GM12874 (cell line): ENCODE measurements at regions not wholly inside any gene's neighbourhood (a gene's known extent, or its start where the extent isn't known, plus 50 kb on each side); places are given as distances from the start of the nearest gene placed in this dataset.

Experiments used
- TF ChIP-seq, protein P1 (sequence below): IDR thresholded peaks from 2 replicates; pipeline ENCODE4 v1.5.1; 2011; ENCODE audit warnings: low read depth, mild to moderate bottlenecking, control low read depth, low read length, moderate library complexity; ENCODE audit not compliant: insufficient read depth

DNA sequence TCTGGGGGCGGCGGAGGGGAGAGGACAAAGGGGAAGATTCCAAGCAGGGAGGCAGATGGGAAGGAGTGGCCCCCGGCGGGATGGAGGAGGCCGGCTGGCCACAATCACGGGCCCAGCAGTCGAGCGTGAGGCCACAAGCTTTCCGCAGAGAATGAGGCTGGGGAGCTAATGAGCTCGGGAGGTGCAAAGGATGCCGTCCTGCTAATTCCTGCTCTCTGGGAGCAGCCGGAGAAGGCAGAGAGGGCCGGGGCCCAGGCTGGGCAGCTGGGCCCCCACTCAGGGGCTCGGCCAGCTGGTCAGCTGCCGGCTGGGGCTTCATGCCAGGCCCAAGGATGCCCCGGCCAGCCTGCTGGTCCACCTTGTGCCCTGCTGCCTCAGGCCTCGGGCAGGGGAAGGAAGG is 98.1 kb upstream of the LHX5 start:
- TF ChIP-seq, protein P1, sequence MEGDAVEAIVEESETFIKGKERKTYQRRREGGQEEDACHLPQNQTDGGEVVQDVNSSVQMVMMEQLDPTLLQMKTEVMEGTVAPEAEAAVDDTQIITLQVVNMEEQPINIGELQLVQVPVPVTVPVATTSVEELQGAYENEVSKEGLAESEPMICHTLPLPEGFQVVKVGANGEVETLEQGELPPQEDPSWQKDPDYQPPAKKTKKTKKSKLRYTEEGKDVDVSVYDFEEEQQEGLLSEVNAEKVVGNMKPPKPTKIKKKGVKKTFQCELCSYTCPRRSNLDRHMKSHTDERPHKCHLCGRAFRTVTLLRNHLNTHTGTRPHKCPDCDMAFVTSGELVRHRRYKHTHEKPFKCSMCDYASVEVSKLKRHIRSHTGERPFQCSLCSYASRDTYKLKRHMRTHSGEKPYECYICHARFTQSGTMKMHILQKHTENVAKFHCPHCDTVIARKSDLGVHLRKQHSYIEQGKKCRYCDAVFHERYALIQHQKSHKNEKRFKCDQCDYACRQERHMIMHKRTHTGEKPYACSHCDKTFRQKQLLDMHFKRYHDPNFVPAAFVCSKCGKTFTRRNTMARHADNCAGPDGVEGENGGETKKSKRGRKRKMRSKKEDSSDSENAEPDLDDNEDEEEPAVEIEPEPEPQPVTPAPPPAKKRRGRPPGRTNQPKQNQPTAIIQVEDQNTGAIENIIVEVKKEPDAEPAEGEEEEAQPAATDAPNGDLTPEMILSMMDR = no peak

DNA sequence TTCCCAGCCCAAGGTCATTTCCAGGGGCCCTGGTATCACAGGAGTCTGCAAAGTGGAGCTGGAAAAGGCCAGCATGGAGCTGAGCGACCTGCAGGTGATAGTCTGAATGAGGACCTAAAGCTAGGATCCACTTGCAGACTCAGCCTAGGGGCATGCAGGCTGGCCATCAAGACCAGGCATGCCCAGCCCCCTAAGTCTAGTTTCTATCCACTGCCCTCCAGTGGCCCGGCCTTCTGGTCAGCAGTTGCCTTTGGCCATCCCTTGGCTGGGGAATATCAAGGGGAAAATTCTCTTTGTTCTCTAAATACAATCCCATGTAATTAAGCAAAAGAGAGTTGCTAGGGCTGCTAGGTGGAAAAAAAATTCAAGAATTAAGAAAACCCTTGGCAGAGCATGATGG is 96.3 kb upstream of the LHX5 start:
- TF ChIP-seq, protein P1 = no peak

DNA sequence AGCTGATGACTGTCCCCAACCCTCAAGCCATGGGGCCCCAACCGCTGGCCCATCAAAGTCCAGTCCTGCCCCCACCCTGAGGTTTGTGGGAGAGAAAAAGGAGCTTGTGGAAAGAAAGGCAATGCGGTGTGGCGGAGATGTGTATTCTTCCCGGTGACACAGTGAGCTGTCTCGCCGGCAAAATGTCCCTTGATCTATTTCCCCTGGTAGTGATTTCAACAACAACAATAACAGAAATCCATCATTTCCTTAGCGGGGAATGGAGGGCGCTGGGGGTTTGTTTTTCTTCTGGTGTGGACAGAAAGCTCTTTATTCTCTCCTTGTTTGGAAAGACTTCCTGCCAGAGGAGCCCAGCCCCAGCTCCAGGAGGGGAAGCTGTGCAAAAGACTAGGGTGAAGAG is 93.7 kb upstream of the LHX5 start:
- TF ChIP-seq, protein P1 = no peak

DNA sequence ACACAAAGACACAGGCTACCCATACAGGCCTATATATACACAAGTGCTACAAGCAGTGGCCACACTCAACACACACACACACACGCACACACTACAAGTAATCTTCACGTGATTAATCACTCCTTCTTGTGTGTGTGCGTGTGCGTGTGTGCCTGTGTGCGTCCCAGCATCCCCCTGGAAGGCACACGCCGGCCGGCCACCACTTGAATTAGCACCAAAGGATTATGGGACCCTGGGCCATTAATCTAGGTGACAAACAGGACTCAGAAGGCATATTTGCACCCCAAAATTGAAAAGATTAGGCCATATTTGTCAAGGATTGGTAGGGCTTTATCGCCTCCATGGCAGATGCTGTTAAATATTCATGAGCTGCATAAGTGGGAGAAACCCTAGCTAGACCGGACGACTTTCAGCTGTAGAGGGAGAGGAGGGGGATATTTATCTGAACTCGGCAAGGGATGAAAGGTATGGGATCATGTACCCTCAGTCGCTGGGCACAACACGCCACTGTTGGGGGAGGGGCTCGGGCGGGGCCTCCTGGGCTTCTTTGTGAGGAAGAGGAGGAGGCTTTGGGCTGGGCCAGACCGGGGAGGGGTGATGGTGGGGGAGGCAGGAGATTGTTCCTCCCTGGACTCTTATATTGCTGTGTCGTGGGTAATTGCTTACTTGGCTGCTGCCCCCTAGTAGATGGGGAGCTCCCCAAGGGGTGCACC is 89.6 kb upstream of the LHX5 start:
- TF ChIP-seq, protein P1 = no peak

DNA sequence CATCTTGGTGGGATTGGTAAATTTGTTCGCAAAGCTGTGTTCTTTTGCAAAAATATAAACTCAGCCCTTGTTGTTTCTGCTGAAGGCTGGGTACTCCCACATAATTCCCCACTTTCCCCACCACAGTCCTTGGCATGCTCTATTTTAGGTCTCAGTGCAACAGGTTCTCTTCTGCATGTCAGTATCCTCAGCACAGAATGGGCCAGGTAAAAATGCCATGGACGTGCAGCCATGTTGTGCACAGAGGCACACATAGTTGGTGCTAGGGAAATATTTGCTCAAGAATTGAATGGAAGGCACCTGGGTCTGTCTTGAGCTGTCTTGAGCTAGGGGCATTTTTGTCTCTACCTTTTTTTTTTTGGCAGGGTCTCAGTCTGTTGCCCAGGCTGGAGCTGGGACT is 87.8 kb upstream of the LHX5 start:
- TF ChIP-seq, protein P1 = no peak

DNA sequence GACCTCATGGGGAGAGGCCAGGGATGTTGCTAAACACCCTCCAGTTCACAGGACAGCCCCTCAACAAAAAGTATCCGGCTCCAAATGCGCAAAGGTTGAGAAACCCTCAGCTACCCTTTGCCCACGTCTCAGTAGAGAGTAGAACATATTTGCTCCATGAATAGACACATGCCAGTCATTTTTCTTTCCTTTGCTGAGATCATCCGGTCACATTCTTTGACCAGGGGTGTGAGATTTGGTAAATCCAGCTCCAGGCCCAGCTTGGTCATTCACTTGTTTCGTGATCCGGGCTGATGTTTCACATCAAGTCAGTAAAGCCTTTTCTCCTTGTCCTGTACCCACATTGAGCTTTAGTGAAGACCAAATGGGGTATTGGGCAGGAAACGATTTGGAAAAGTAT is 83.6 kb upstream of the LHX5 start:
- TF ChIP-seq, protein P1 = no peak

DNA sequence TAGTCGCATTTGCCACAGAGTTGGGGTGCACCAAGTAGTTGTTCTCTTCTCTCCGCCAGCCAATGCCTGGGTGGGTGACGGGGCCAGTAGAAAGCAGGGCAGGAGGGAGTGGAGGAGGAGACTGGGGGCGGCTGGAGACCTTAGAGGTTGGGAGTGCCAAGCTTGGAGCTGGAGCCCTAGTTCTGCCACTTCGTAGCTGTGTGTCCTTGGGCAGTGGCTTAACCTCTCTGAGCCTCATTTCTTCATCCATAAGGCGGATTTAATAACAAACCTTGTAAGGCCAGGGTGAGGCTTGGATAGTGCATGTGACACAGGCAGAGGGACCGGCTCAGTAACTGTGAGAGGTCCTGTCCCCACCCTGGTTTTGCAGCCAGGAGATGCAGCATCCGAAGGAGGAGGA is 81.1 kb upstream of the LHX5 start:
- TF ChIP-seq, protein P1 = no peak
